PFSK-1 (cell line): ENCODE measurements at regions not wholly inside any gene's neighbourhood (a gene's known extent, or its start where the extent isn't known, plus 50 kb on each side); places are given as distances from the start of the nearest gene placed in this dataset.

Experiments used
- FOXP2 ChIP-seq: optimal IDR thresholded peaks from 2 replicates; pipeline ENCODE3; 2011; ENCODE audit warnings: borderline replicate concordance, control low read depth, inconsistent platforms; ENCODE audit not compliant: insufficient read depth; ENCODE audit errors: extremely low read length, extremely low read depth
- POLR2AphosphoS5 ChIP-seq: IDR thresholded peaks from 2 replicates; pipeline ENCODE4 v1.6.1; 2012; ENCODE audit warnings: low read depth, mild to moderate bottlenecking, control low read depth, low read length, moderate library complexity
- SIN3A ChIP-seq: IDR thresholded peaks from 2 replicates; pipeline ENCODE4 v1.6.1; 2012; ENCODE audit warnings: mild to moderate bottlenecking, low read length, moderate library complexity, borderline replicate concordance; ENCODE audit not compliant: insufficient read depth
- TAF1 ChIP-seq: IDR thresholded peaks from 2 replicates; pipeline ENCODE4 v1.6.1; 2012; ENCODE audit warnings: low read length, control low read depth, borderline replicate concordance; ENCODE audit not compliant: insufficient read depth
- TF ChIP-seq, protein P1 (sequence below), 2 experiments: IDR thresholded peaks; 2 replicates each; pipeline versions ENCODE4 v1.6.1 to v1.8.0; 2011 to 2012; ENCODE audit warnings: low read depth in 2 of 2, low read length in 2 of 2, control low read depth in 1 of 2, inconsistent platforms in 1 of 2, mild to moderate bottlenecking in 1 of 2, moderate library complexity in 1 of 2; ENCODE audit not compliant: insufficient read depth in 1 of 2

DNA sequence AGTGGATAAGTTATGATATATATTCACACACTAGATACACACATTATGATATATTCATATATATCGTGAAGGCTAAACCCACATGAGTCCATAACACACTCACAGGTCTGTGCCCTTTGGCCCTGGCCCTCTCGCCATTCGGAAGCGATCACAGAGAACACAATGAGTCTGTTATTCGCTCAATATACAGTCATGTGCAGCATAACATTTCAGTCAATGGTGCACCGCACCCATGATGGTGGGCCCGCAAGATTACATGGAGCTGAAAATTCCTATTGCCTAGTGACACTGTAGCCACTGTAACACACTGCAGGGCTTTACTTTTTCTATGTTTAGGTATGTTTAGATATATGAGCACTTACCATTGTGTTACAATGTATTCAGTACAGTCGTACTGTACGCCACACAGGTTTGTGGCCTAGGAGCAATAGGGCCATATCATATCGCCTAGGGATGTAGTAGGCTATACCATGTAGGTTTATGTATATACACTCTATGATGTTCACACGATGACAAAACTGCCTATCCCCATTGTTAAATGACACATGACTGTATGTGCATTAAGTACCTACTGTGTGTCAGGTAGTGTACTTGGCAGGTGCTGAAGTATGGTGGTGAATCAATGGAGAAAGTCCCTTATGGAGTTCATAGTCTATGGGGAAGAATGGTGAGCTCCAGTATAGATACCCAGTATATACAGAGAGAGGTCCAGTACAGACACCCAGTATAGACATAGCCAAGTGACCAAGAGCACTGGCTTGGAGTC, 198.8 kb upstream of the KLF14 start:
- TF ChIP-seq, protein P1, sequence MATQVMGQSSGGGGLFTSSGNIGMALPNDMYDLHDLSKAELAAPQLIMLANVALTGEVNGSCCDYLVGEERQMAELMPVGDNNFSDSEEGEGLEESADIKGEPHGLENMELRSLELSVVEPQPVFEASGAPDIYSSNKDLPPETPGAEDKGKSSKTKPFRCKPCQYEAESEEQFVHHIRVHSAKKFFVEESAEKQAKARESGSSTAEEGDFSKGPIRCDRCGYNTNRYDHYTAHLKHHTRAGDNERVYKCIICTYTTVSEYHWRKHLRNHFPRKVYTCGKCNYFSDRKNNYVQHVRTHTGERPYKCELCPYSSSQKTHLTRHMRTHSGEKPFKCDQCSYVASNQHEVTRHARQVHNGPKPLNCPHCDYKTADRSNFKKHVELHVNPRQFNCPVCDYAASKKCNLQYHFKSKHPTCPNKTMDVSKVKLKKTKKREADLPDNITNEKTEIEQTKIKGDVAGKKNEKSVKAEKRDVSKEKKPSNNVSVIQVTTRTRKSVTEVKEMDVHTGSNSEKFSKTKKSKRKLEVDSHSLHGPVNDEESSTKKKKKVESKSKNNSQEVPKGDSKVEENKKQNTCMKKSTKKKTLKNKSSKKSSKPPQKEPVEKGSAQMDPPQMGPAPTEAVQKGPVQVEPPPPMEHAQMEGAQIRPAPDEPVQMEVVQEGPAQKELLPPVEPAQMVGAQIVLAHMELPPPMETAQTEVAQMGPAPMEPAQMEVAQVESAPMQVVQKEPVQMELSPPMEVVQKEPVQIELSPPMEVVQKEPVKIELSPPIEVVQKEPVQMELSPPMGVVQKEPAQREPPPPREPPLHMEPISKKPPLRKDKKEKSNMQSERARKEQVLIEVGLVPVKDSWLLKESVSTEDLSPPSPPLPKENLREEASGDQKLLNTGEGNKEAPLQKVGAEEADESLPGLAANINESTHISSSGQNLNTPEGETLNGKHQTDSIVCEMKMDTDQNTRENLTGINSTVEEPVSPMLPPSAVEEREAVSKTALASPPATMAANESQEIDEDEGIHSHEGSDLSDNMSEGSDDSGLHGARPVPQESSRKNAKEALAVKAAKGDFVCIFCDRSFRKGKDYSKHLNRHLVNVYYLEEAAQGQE (IDR thresholded peaks at IDR 0.05; ENCODE audit: insufficient read depth in 1 of 2, low read depth in 2 of 2, low read length in 2 of 2), result no peak
- TF ChIP-seq SIN3A (no peak), FOXP2 (no peak), POLR2AphosphoS5 (no peak), TAF1 (no peak)

DNA sequence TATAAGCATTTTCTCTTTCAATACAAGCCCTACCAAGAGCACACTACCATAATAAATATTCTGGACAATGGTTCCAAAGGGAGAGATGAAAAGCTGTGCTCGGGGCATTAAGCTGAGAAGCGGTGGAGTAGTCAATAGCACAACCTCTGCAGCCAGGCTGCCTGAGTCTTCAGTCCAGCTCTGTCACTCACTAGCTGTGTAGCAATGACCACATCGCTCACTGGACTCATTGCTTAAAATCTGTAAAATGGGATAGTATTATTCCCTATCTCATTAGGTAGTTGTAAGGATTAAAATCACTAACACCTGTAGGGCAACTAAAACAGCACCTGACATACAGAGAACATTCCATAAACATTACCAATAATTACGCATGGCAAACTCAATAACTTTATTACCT, 199.9 kb upstream of the KLF14 start:
- TF ChIP-seq, protein P1 (IDR thresholded peaks at IDR 0.05; ENCODE audit: insufficient read depth in 1 of 2, low read depth in 2 of 2, low read length in 2 of 2), result no peak
- no peak for TF ChIP-seq POLR2AphosphoS5
- no peak for TF ChIP-seq SIN3A
- no peak for TF ChIP-seq FOXP2
- no peak for TF ChIP-seq TAF1

DNA sequence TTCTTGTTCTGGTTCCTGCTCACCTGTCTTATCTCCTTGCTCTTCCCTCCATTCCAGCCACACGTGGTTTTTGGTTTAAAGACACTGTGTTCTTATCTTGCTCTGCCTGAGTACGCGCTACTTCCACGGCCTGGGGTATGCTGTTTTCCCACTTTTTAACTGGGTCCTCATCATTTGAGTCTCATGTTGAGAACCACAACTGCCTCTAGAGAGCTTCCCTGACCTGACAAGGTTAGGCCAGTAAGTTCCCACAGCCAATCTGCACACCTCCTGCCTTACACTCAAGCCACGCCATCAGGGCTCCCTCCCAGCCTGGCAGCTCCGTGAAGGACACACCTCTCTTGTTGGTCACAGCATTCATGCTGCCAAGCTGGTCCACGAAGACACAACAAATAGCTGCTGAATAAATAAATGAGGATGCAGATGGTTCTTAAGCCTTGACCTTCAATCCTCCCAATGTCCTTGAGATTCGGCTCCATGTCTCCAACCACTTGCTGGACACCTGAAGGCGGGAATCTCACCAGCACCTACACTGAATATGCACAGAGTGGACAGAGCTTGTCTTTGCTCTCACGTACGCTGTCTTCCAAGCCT, 201.7 kb upstream of the KLF14 start:
- TF ChIP-seq FOXP2, result no peak
- TF ChIP-seq, protein P1 (IDR thresholded peaks at IDR 0.05; ENCODE audit: insufficient read depth in 1 of 2, low read depth in 2 of 2, low read length in 2 of 2), result no peak
- no peak for TF ChIP-seq SIN3A
- TF ChIP-seq POLR2AphosphoS5, result no peak

DNA sequence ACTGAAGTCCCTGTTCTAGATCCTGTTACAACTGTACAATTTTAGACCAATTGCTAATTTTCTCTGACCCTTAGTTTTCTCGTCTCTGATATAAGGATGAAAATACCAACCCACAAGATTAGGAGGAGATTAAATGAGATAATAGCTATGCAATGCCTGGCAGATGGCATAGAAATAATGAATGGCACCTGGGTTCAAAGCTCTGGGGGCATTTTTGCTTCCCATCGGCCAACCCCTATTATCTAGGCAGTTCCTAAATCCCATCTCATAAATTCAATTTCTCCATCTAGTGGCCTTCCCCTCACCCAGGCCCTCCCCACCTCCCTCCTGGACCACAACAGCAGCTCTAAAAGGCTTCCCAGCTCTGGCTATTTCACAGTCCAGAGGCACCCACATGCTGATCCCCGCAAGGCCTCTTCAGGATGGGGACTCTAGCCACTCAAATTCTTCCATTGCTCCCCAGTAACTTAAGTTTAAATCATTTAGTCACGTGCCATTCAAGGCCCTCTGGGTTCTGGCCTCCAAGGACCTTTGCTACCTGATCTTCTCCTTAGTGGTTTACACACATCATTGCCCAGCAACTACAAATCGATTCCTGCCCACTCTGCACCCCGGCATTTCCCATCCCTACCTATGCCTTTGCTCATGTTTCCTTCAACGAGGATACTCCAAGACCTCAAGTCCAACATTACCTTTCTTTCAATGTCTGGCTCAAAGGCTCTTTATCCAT, 202.4 kb upstream of the KLF14 start:
- TF ChIP-seq, protein P1 (IDR thresholded peaks at IDR 0.05; ENCODE audit: insufficient read depth in 1 of 2, low read depth in 2 of 2, low read length in 2 of 2), result no peak
- TF ChIP-seq POLR2AphosphoS5 (no peak), FOXP2 (no peak), SIN3A (no peak), TAF1 (no peak)
